ENCODE measurements at regions not wholly inside any gene's neighbourhood (a gene's known extent, or its start where the extent isn't known, plus 50 kb on each side); places are given as distances from the start of the nearest gene placed in this dataset.

GRCh38 chr16:73546341-73546845, 498.5 kb upstream of the ZFHX3 start:
- peak; percentile 83 for TF ChIP-seq ZNF70 (CRISPR knock-in tag; IDR thresholded peaks at IDR 0.05)
- no peak for TF ChIP-seq ISL1 (CRISPR knock-in tag; IDR thresholded peaks at IDR 0.05)
- ATAC-seq: 0 out of 3 replicates have a peak, but pooled peaks have one; percentile 33

GRCh38 chr16:73545755-73546154, 497.8 kb upstream of the ZFHX3 start:
- TF ChIP-seq CREB5 (CRISPR knock-in tag; IDR thresholded peaks at IDR 0.05; ENCODE audit: low read depth): no peak
- TF ChIP-seq TSHZ2 (CRISPR knock-in tag; IDR thresholded peaks at IDR 0.05): no peak
- TF ChIP-seq ZNF70 (CRISPR knock-in tag; IDR thresholded peaks at IDR 0.05): no peak
- no peak for TF ChIP-seq ESRRG (CRISPR knock-in tag; IDR thresholded peaks at IDR 0.05)
- TF ChIP-seq PPARA (CRISPR knock-in tag; IDR thresholded peaks at IDR 0.05; ENCODE audit: borderline replicate concordance): no peak
- no peak for ATAC-seq

GRCh38 chr16:73545290-73545689, 497.4 kb upstream of the ZFHX3 start:
- no peak for ATAC-seq
- TF ChIP-seq TOX (CRISPR knock-in tag; IDR thresholded peaks at IDR 0.05; ENCODE audit: borderline replicate concordance) (no peak), ZNF70 (CRISPR knock-in tag; IDR thresholded peaks at IDR 0.05) (no peak), POU6F1 (CRISPR knock-in tag; IDR thresholded peaks at IDR 0.05; ENCODE audit: borderline replicate concordance, low read depth) (no peak), GLIS3 (CRISPR knock-in tag; IDR thresholded peaks at IDR 0.05) (no peak), OSR1 (CRISPR knock-in tag; IDR thresholded peaks at IDR 0.05) (no peak), ZNF8 (CRISPR knock-in tag; IDR thresholded peaks at IDR 0.05) (no peak), SNAI2 (CRISPR knock-in tag; IDR thresholded peaks at IDR 0.05) (no peak), CSDC2 (CRISPR knock-in tag; IDR thresholded peaks at IDR 0.05) (no peak), RARB (CRISPR knock-in tag; IDR thresholded peaks at IDR 0.05) (no peak), PPARA (CRISPR knock-in tag; IDR thresholded peaks at IDR 0.05; ENCODE audit: borderline replicate concordance) (no peak), TCF4 (CRISPR knock-in tag; IDR thresholded peaks at IDR 0.05; ENCODE audit: borderline replicate concordance) (no peak), ZFP30 (CRISPR knock-in tag; IDR thresholded peaks at IDR 0.05) (no peak), ZNF565 (CRISPR knock-in tag; conservative IDR thresholded peaks at IDR 0.05; ENCODE audit: low read depth) (no peak), ZFP3 (CRISPR knock-in tag; IDR thresholded peaks at IDR 0.05) (no peak), ZC3H10 (CRISPR knock-in tag; IDR thresholded peaks at IDR 0.05) (no peak), BACH2 (CRISPR knock-in tag; IDR thresholded peaks at IDR 0.05; ENCODE audit: borderline replicate concordance) (no peak), ISL1 (CRISPR knock-in tag; IDR thresholded peaks at IDR 0.05) (no peak), PATZ1 (CRISPR knock-in tag; IDR thresholded peaks at IDR 0.05; ENCODE audit: borderline replicate concordance) (no peak), TSHZ2 (CRISPR knock-in tag; IDR thresholded peaks at IDR 0.05) (no peak)

Data from SK-N-SH treated with all-trans-retinoic acid at 6 μM for 48 hours (cell line).